HEK293T (cell line): ENCODE measurements at regions not wholly inside any gene's neighbourhood (a gene's known extent, or its start where the extent isn't known, plus 50 kb on each side); places are given as distances from the start of the nearest gene placed in this dataset.

Source experiments
- ARNT ChIP-seq: fragments of 450-650 bp; IDR thresholded peaks from 2 replicates; pipeline ENCODE4 v1.6.1; 2017; ENCODE audit warnings: mild to moderate bottlenecking
- BHLHE40 ChIP-seq: fragments of 450-650 bp; IDR thresholded peaks from 2 replicates; pipeline ENCODE4 v1.6.1; 2016; ENCODE audit warnings: mild to moderate bottlenecking, moderate library complexity, borderline replicate concordance
- ELF4 ChIP-seq: fragments of 450-650 bp; IDR thresholded peaks from 2 replicates; pipeline ENCODE4 v1.6.1; 2017; ENCODE audit warnings: antibody characterized with exemption
- FOXA1 ChIP-seq: fragments of 450-650 bp; IDR thresholded peaks from 2 replicates; pipeline ENCODE4 v1.6.1; 2016; ENCODE audit warnings: mild to moderate bottlenecking
- FOXK2 ChIP-seq: fragments of 450-650 bp; IDR thresholded peaks from 2 replicates; pipeline ENCODE4 v1.6.1; 2016; ENCODE audit warnings: mild to moderate bottlenecking
- FOXM1 ChIP-seq: fragments of 450-650 bp; IDR thresholded peaks from 2 replicates; pipeline ENCODE4 v1.6.1; 2017; ENCODE audit warnings: mild to moderate bottlenecking, borderline replicate concordance
- L3MBTL2 ChIP-seq: fragments of 450-650 bp; conservative IDR thresholded peaks from 2 replicates; pipeline ENCODE4 v1.6.1; 2016; ENCODE audit warnings: mild to moderate bottlenecking
- SP1 ChIP-seq: fragments of 450-650 bp; IDR thresholded peaks from 2 replicates; pipeline ENCODE4 v1.6.1; 2017
- SUZ12 ChIP-seq: fragments of 450-650 bp; IDR thresholded peaks from 2 replicates; pipeline ENCODE4 v1.6.1; 2016; ENCODE audit warnings: mild to moderate bottlenecking
- TARDBP ChIP-seq: fragments of 450-650 bp; IDR thresholded peaks from 2 replicates; pipeline ENCODE4 v1.6.1; 2016
- ZNF384 ChIP-seq: fragments of 450-650 bp; IDR thresholded peaks from 2 replicates; pipeline ENCODE4 v1.6.1; 2016
- TF ChIP-seq, protein P1 (sequence below): fragments of 450-650 bp; IDR thresholded peaks from 2 replicates; pipeline ENCODE4 v1.6.1; 2016

DNA sequence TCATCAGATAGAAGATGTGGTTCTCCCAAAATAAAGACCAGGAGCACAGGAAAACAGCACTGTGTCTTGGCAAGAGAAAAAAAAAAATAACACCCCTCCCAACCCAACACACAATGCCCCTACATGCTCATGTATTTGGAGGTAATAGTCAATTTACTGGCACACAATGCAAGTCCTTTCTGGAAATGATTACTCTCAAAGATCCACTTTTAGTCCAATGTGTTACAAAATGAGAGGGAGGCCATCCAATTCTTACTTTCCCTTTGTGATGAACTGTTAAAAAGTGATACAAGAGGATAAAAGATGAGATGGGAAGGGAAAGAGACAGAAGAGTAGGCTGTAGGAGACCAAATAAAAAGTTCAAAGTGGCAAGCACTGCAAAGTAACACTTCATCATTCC, 180.3 kb upstream of the DKK2 start:
- no peak for TF ChIP-seq ARNT
- TF ChIP-seq, protein P1, sequence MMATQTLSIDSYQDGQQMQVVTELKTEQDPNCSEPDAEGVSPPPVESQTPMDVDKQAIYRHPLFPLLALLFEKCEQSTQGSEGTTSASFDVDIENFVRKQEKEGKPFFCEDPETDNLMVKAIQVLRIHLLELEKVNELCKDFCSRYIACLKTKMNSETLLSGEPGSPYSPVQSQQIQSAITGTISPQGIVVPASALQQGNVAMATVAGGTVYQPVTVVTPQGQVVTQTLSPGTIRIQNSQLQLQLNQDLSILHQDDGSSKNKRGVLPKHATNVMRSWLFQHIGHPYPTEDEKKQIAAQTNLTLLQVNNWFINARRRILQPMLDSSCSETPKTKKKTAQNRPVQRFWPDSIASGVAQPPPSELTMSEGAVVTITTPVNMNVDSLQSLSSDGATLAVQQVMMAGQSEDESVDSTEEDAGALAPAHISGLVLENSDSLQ = no peak
- TF ChIP-seq ZNF384 = no peak
- TF ChIP-seq ELF4 = no peak
- no peak for TF ChIP-seq FOXM1
- no peak for TF ChIP-seq FOXK2
- no peak for TF ChIP-seq SP1
- no peak for TF ChIP-seq FOXA1
- TF ChIP-seq SUZ12 = no peak
- TF ChIP-seq BHLHE40 = no peak
- no peak for TF ChIP-seq L3MBTL2
- no peak for TF ChIP-seq TARDBP
